ENCODE measurements at regions not wholly inside any gene's neighbourhood (a gene's known extent, or its start where the extent isn't known, plus 50 kb on each side); places are given as distances from the start of the nearest gene placed in this dataset.
"Not testable (repeated sequence)": the region's sequence is repeated elsewhere in the genome, so short reads cannot be mapped to it uniquely, and the experiment has no call there.

DNA sequence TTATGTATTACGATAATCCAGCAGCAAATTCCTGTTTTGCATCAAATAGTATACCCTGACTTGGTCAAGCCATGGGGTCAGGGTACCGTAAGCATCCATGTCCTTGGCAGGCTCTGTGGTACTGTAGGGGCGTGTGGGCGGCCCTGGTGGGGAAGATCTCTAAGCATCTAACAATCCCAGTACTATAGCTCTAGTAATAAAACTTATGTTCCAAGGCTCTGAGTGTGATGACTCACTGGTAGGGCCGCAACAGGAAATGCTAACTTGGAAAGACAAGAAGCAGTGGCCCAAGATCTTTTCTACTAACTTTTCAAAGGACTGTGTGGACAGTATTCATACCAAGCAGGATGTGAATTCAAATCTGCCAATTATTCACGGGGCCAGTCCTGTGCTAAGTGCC lies 63.8 kb downstream of the CLEC18A start:
- H3K56ac ChIP-seq (replicated peaks; ENCODE audit: insufficient read length, low read depth, low read length); H4K91ac ChIP-seq (replicated peaks; ENCODE audit: insufficient read length, low read length); H3K14ac ChIP-seq (ENCODE audit: insufficient read length); H3K4me1 ChIP-seq (replicated peaks in 1 of 4; ENCODE audit: control insufficient read depth in 3 of 4, insufficient read depth in 4 of 4, low read length in 3 of 4); H3K27me3 ChIP-seq (replicated peaks in 1 of 4; ENCODE audit: control insufficient read depth in 3 of 4, extremely low read depth in 1 of 4, insufficient read depth in 3 of 4, low read length in 3 of 4); H3K27ac ChIP-seq (ENCODE audit: low read depth, low read length); H3K4me3 ChIP-seq (ENCODE audit: extremely low read depth in 1 of 4, insufficient read depth in 2 of 4, low read depth in 3 of 4, low read length in 4 of 4); H3K4ac ChIP-seq (replicated peaks; ENCODE audit: insufficient read length, low read depth, low read length); H4K8ac ChIP-seq (ENCODE audit: extremely low read depth, insufficient read depth, low read length); FAIRE-seq; H2BK15ac ChIP-seq (ENCODE audit: low read length); POLR2A ChIA-PET (ENCODE audit: partially characterized antibody); H3K23ac ChIP-seq (ENCODE audit: insufficient read length); H3K36me3 ChIP-seq (ENCODE audit: control insufficient read depth in 2 of 4, insufficient read depth in 4 of 4, low read length in 3 of 4); H2AFZ ChIP-seq (ENCODE audit: low read length); H3K79me2 ChIP-seq (ENCODE audit: control insufficient read depth in 1 of 2, insufficient read depth in 2 of 2, low read length in 2 of 2); H3K79me1 ChIP-seq (ENCODE audit: low read depth, low read length); H3K4me2 ChIP-seq (ENCODE audit: insufficient read depth in 1 of 2, low read depth in 2 of 2, low read length in 2 of 2); H2BK120ac ChIP-seq (replicated peaks; ENCODE audit: low read depth, low read length); H2AK5ac ChIP-seq (ENCODE audit: low read depth, low read length); H2BK20ac ChIP-seq (ENCODE audit: low read length); CTCF ChIA-PET (ENCODE audit: partially characterized antibody); H4K5ac ChIP-seq (ENCODE audit: insufficient read length, low read depth, low read length); H3K9ac ChIP-seq (replicated peaks in 1 of 4; ENCODE audit: extremely low read depth in 1 of 4, low read depth in 3 of 4, low read length in 3 of 4); DNase-seq (ENCODE audit: low read depth in 1 of 2, low spot score in 2 of 2); H4K20me1 ChIP-seq (replicated peaks in 1 of 2; ENCODE audit: control insufficient read depth in 1 of 2, insufficient read depth in 2 of 2, low read length in 2 of 2); H3K18ac ChIP-seq (ENCODE audit: extremely low read depth, low read length); H2BK12ac ChIP-seq (ENCODE audit: low read depth, low read length); H3K23me2 ChIP-seq (ENCODE audit: low read depth, low read length); H2BK5ac ChIP-seq (ENCODE audit: low read depth, low read length); H3K9me3 ChIP-seq (ENCODE audit: insufficient read depth in 2 of 2, low read depth in 1 of 2, low read length in 1 of 2): not testable (repeated sequence)
- 93% methylated on average over 6 of the region's 6 CpGs; no CpG with 5 or more reads in 1 of the 2 experiments for WGBS, 2 experiments (ENCODE audit: extremely low coverage in 1 of 2, insufficient coverage in 1 of 2, insufficient read length in 1 of 2, insufficient replicate concordance in 2 of 2, low coverage in 1 of 2, low lambda C conversion rate in 2 of 2, missing lambda C conversion rate in 1 of 2)

DNA sequence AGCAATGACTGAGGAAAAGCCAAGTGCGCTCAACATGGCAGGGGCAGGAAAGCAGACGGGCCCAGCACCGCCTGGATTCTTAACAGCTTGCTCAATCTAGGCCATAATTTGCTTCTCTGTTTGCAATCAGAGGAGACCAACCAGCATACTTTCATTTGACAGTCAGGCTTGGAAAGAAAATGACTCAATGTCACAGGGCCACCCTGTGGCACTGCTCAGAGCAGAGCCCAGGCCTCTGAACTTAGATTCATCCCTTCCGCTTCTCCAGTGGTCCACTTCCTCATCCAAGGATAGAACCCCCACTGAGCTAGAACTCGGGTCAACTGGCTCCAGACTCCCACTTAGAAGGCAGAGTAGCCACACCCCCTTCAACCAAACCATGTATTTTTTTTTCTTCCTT lies 65.6 kb downstream of the CLEC18A start:
- H2BK120ac ChIP-seq (replicated peaks; ENCODE audit: low read depth, low read length); H2AFZ ChIP-seq (ENCODE audit: low read length); H3K27me3 ChIP-seq (replicated peaks in 1 of 4; ENCODE audit: control insufficient read depth in 3 of 4, extremely low read depth in 1 of 4, insufficient read depth in 3 of 4, low read length in 3 of 4); H3K4me1 ChIP-seq (replicated peaks in 1 of 4; ENCODE audit: control insufficient read depth in 3 of 4, insufficient read depth in 4 of 4, low read length in 3 of 4); H3K27ac ChIP-seq (ENCODE audit: low read depth, low read length); POLR2A ChIA-PET (ENCODE audit: partially characterized antibody); CTCF ChIA-PET (ENCODE audit: partially characterized antibody); H3K4ac ChIP-seq (replicated peaks; ENCODE audit: insufficient read length, low read depth, low read length); H3K4me3 ChIP-seq (ENCODE audit: extremely low read depth in 1 of 4, insufficient read depth in 2 of 4, low read depth in 3 of 4, low read length in 4 of 4); H3K56ac ChIP-seq (replicated peaks; ENCODE audit: insufficient read length, low read depth, low read length); H4K8ac ChIP-seq (ENCODE audit: extremely low read depth, insufficient read depth, low read length); H4K20me1 ChIP-seq (replicated peaks in 1 of 2; ENCODE audit: control insufficient read depth in 1 of 2, insufficient read depth in 2 of 2, low read length in 2 of 2); H2AK5ac ChIP-seq (ENCODE audit: low read depth, low read length); H3K9me3 ChIP-seq (ENCODE audit: insufficient read depth in 2 of 2, low read depth in 1 of 2, low read length in 1 of 2); H2BK15ac ChIP-seq (ENCODE audit: low read length); FAIRE-seq; H2BK12ac ChIP-seq (ENCODE audit: low read depth, low read length); H3K18ac ChIP-seq (ENCODE audit: extremely low read depth, low read length); H2BK20ac ChIP-seq (ENCODE audit: low read length); H3K79me1 ChIP-seq (ENCODE audit: low read depth, low read length); H3K23me2 ChIP-seq (ENCODE audit: low read depth, low read length); H3K23ac ChIP-seq (ENCODE audit: insufficient read length); H3K79me2 ChIP-seq (ENCODE audit: control insufficient read depth in 1 of 2, insufficient read depth in 2 of 2, low read length in 2 of 2); H4K5ac ChIP-seq (ENCODE audit: insufficient read length, low read depth, low read length); H3K4me2 ChIP-seq (ENCODE audit: insufficient read depth in 1 of 2, low read depth in 2 of 2, low read length in 2 of 2); H4K91ac ChIP-seq (replicated peaks; ENCODE audit: insufficient read length, low read length); DNase-seq (ENCODE audit: low read depth in 1 of 2, low spot score in 2 of 2); H3K14ac ChIP-seq (ENCODE audit: insufficient read length); H3K9ac ChIP-seq (replicated peaks in 1 of 4; ENCODE audit: extremely low read depth in 1 of 4, low read depth in 3 of 4, low read length in 3 of 4); H2BK5ac ChIP-seq (ENCODE audit: low read depth, low read length); H3K36me3 ChIP-seq (ENCODE audit: control insufficient read depth in 2 of 4, insufficient read depth in 4 of 4, low read length in 3 of 4): not testable (repeated sequence)
- WGBS, 2 experiments (ENCODE audit: extremely low coverage in 1 of 2, insufficient coverage in 1 of 2, insufficient read length in 1 of 2, insufficient replicate concordance in 2 of 2, low coverage in 1 of 2, low lambda C conversion rate in 2 of 2, missing lambda C conversion rate in 1 of 2) = 88% methylated on average over 5 of the region's 5 CpGs; no CpG with 5 or more reads in 1 of the 2 experiments
